A549 (cell line): ENCODE measurements at regions not wholly inside any gene's neighbourhood (a gene's known extent, or its start where the extent isn't known, plus 50 kb on each side); places are given as distances from the start of the nearest gene placed in this dataset.
"Not testable (repeated sequence)": the region's sequence is repeated elsewhere in the genome, so short reads cannot be mapped to it uniquely, and the experiment has no call there.

Source experiments
- ATAC-seq, 2 experiments: fragments of 200-7000 bp in 1 of 2; fragments of >200 bp in 1 of 2; cut with Nextera tagmentation in 1 of 2; cut with Tn5 transposase in 1 of 2; 3 replicates each; pipeline versions ENCODE4 v1.8.0 to v1.9.1; 2018 to 2020; ENCODE audit warnings: mild to moderate bottlenecking in 1 of 2, moderate library complexity in 1 of 2
- CTCF ChIA-PET: fragments of 300-600 bp; sonication (Branson Sonifier 250); formaldehyde crosslinking; extraction: SDS; loops from one replicate; lab custom pipeline; 2021; ENCODE audit warnings: antibody characterized with exemption, inconsistent platforms; lab: Yijun Ruan, JAX
- POLR2A ChIA-PET: fragments of 350-600 bp; formaldehyde crosslinking; extraction: SDS; loops from one replicate; lab custom pipeline; 2021; ENCODE audit warnings: antibody characterized with exemption, inconsistent platforms; lab: Yijun Ruan, JAX
- DNase-seq, 2 experiments: peaks; one replicate each; pipeline versions ENCODE4 v3.0.0 to v3.0.0-alpha.2; 2011 to 2016; ENCODE audit warnings: low read depth in 1 of 2, low spot score in 1 of 2
- FAIRE-seq: peaks from 2 replicates; lab custom pipeline; 2011; peaks lifted over from hg19 to GRCh38; lab: Jason Lieb, UNC
- H3K27ac ChIP-seq, 2 experiments: fragments of >200 bp; sonication (Bioruptor Twin); formaldehyde crosslinking; 3 replicates each; pipeline ENCODE4 v1.5.1; 2016 to 2017
- H3K4me1 ChIP-seq: fragments of >200 bp; sonication (Bioruptor Twin); formaldehyde crosslinking; 3 replicates; pipeline ENCODE4 v1.6.1; 2016
- H3K4me2 ChIP-seq: fragments of >200 bp; sonication (Bioruptor Twin); formaldehyde crosslinking; 3 replicates; pipeline ENCODE4 v1.6.1; 2016
- H3K4me3 ChIP-seq: fragments of >200 bp; sonication (Bioruptor Twin); formaldehyde crosslinking; 3 replicates; pipeline ENCODE4 v1.5.1; 2016
- H3K9me3 ChIP-seq: fragments of >200 bp; sonication (Bioruptor Twin); formaldehyde crosslinking; 3 replicates; pipeline ENCODE4 v1.6.1; 2016
- CBX8 ChIP-seq: fragments of 200-600 bp; sonication (generic); IDR thresholded peaks from 2 replicates; pipeline ENCODE4 v1.6.1; 2016
- CTCF ChIP-seq: fragments of >200 bp; sonication (Bioruptor Twin); formaldehyde crosslinking; IDR thresholded peaks from 3 replicates; pipeline ENCODE4 v1.5.1; 2016
- E2F6 ChIP-seq: IDR thresholded peaks from 2 replicates; pipeline ENCODE4 v1.6.1; 2012; ENCODE audit warnings: low read depth, borderline replicate concordance
- ELK1 ChIP-seq: fragments of 150-350 bp; IDR thresholded peaks from 2 replicates; pipeline ENCODE4 v1.6.1; 2014; ENCODE audit warnings: low read depth, mild to moderate bottlenecking, low read length
- ESRRA ChIP-seq: fragments of 150-350 bp; IDR thresholded peaks from 2 replicates; pipeline ENCODE4 v1.6.1; 2014; ENCODE audit warnings: mild to moderate bottlenecking, low read length, borderline replicate concordance
- FOSL2 ChIP-seq, 2 experiments: fragments of 450-650 bp in 1 of 2; fragments of >200 bp in 1 of 2; sonication (Bioruptor Twin) in 1 of 2; formaldehyde crosslinking; IDR thresholded peaks; 2 replicates each; pipeline versions ENCODE4 v1.5.0 to v1.6.1; 2016 to 2020; ENCODE audit warnings: mild to moderate bottlenecking in 1 of 2, moderate library complexity in 1 of 2
- GATA3 ChIP-seq: IDR thresholded peaks from 2 replicates; pipeline ENCODE4 v1.6.1; 2012; ENCODE audit warnings: borderline replicate concordance
- HEYL ChIP-seq: fragments of 250-450 bp; sonication (Bioruptor Pico); IDR thresholded peaks from 2 replicates; pipeline ENCODE4 v1.8.0; 2021; ENCODE audit warnings: mild to moderate bottlenecking, moderate library complexity
- JUN ChIP-seq, 2 experiments: fragments of >200 bp; sonication (Bioruptor Twin); formaldehyde crosslinking; IDR thresholded peaks; 2 replicates in 1 of 2; 3 replicates in 1 of 2; pipeline ENCODE4 v1.6.1; 2016 to 2017
- KDM1A ChIP-seq: fragments of 200-600 bp; sonication (generic); IDR thresholded peaks from 2 replicates; pipeline ENCODE4 v1.6.1; 2016; ENCODE audit warnings: low read depth, mild to moderate bottlenecking
- KDM5A ChIP-seq: fragments of 200-600 bp; sonication (generic); IDR thresholded peaks from 2 replicates; pipeline ENCODE4 v1.6.1; 2016; ENCODE audit warnings: antibody characterized with exemption, mild to moderate bottlenecking
- MAFK ChIP-seq: fragments of 450-650 bp; IDR thresholded peaks from 2 replicates; pipeline ENCODE4 v1.6.1; 2014; ENCODE audit not compliant: partially characterized antibody
- MAX ChIP-seq: IDR thresholded peaks from 2 replicates; pipeline ENCODE4 v1.6.1; 2012
- MAZ ChIP-seq: fragments of 150-350 bp; IDR thresholded peaks from 2 replicates; pipeline ENCODE4 v1.6.1; 2014; ENCODE audit warnings: antibody characterized with exemption, low read depth, low read length, borderline replicate concordance
- NFE2L2 ChIP-seq: fragments of 150-350 bp; conservative IDR thresholded peaks from 2 replicates; pipeline ENCODE4 v1.6.1; 2014; ENCODE audit warnings: low read length
- NR3C1 ChIP-seq: fragments of >200 bp; sonication (Bioruptor Twin); formaldehyde crosslinking; IDR thresholded peaks from 3 replicates; pipeline ENCODE4 v1.6.1; 2017
- POLR2AphosphoS2 ChIP-seq: conservative IDR thresholded peaks from 2 replicates; pipeline ENCODE4 v1.6.1; 2012; ENCODE audit warnings: low read length, improper control_type of control experiment, inconsistent platforms
- RCOR1 ChIP-seq: fragments of 150-350 bp; IDR thresholded peaks from 2 replicates; pipeline ENCODE4 v1.6.1; 2014; ENCODE audit warnings: antibody characterized with exemption, low read length, low read depth
- RFX5 ChIP-seq: fragments of 450-650 bp; IDR thresholded peaks from 2 replicates; pipeline ENCODE4 v1.7.1; 2014; ENCODE audit warnings: antibody characterized with exemption, mild to moderate bottlenecking, moderate library complexity
- SMC3 ChIP-seq: fragments of >200 bp; sonication (Bioruptor Twin); formaldehyde crosslinking; IDR thresholded peaks from 3 replicates; pipeline ENCODE4 v1.6.1; 2018; ENCODE audit warnings: inconsistent platforms
- TP53 ChIP-seq: fragments of 250-450 bp; sonication (Bioruptor Pico); IDR thresholded peaks from 2 replicates; pipeline ENCODE4 v1.5.0; 2021; ENCODE audit warnings: mild to moderate bottlenecking, moderate library complexity
- ZSCAN20 ChIP-seq: fragments of 250-450 bp; sonication (Bioruptor Pico); IDR thresholded peaks from 2 replicates; pipeline ENCODE4 v1.8.0; 2022; ENCODE audit warnings: mild to moderate bottlenecking, moderate library complexity
- WGBS: methylation state at CpG from one replicate; pipeline ENCODE4 v1.1.6; 2017; ENCODE audit errors: missing lambda C conversion rate; 5-methylcytosine and 5-hydroxymethylcytosine counted together
- TF ChIP-seq, protein P1 (sequence below): fragments of 250-450 bp; sonication (Bioruptor Pico); IDR thresholded peaks from 2 replicates; pipeline ENCODE4 v1.5.0; 2020; ENCODE audit warnings: low read depth, mild to moderate bottlenecking, moderate library complexity

DNA sequence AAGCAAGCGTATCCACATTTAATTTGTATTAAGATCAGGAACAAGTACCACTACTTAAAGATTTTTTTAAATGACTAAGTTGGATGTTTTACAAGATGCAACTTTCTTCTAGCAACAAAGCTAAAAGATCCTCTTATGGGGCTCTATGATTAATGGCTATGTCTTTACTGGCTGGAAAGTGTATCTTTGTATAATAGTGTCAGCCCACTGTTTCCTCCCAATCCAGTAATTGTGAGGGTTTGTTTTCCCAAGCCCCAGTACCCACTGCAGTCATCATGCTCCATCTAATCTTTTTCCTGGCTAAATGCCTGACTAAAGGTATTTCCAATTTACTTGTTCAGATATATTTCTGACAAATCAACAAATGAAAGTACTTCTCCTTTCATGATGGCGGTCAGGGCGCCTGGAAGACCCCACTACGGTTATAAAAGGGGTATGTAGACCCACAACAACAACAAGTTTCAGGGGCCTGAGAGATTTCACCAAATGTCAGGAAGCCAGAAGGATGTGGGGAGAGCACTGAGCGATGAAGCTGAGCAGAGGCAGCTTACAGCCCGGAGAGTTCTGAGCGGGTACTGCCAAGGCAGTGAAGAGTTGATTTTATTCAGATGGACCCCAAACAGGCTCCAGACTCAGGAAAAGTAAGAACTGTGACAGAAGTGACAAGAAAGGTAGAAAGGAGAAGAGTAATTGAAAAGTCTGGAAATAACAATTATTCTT is 222.6 kb upstream of the KLF14 start (continued):
- no peak for TF ChIP-seq SMC3
- TF ChIP-seq KDM1A: no peak
- TF ChIP-seq, all 56 proteins: peak for 0

DNA sequence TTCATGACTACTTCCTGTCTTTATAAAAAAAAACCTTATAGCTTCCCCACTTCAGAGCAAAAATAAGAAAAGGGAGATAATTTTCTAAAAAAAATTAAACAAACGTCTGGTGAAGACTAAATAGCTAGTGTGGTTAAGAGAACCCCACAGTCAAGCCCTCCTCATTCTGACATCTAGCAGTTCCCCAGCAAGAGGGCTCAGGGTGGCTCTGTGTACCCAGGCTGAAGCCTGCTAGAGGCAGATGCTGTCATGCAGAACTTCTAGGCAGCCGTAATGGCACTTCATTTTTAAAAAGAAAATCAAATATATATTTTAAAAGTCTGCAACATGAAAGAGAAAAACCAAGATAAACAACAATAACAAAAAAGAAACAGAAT is 223.1 kb upstream of the KLF14 start:
- H3K4me3 ChIP-seq: no peak overlapping the region
- WGBS: 49% methylated on average over 2 of the region's 2 CpGs
- H3K9me3 ChIP-seq: no peaks in the 10 kb centered on the region
- FAIRE-seq (no peak), ATAC-seq (no peak), DNase-seq (no peak)
- CTCF ChIA-PET: interaction anchor here (0.6 to 13.8 kb wide), 4 partner anchors 11 to 550 kb away, joined by 3 to 110 read pairs (median 24); no protein-coding TSS in a partner anchor
- TF ChIP-seq GATA3 (no peak), ELK1 (no peak), MAX (no peak), ESRRA (no peak), E2F6 (no peak), MAZ (no peak), NFE2L2 (no peak)
- H3K4me1 ChIP-seq: peaks cover 87% of the 10 kb centered on the region
- peak overlapping the region; percentile 9 to 69; a peak in 3 of 6 replicates for H3K27ac ChIP-seq
- POLR2A ChIA-PET: no interaction called here
- peak overlapping the region; percentile 83; the same call in 2 of the 3 replicates for H3K4me2 ChIP-seq

DNA sequence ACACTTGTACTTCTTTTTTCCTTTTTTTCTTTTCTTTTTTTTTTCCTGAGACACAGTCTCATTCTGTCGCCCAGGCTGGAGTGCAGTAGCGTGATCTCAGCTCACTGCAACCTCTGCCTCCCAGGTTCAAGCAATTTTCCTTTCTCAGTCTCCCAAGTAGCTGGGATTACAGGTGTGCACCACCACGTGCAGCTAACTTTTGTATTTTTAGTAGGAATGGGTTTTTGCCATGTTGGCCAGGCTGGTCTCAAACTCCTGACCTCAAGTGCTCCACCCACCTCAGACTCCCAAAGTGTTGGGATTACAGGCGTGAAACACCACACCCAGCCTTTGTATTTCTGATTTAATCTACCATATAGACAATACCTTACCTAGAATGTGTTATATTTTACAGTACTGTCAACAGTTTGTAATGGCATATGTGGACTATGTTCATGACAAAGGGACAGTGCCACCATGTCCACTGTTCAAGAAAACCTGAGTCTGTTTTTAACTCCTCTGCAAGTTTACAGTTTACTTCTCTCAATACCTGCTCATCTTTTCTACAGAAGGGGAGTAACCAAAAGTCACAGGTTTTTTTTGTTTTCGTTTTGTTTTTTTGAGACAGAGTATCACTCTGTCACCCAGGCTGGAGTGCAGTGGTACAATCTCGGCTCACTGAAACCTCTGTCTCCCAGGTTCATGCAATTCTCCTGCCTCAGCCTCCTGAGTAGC is 223.9 kb upstream of the KLF14 start:
- H3K4me2 ChIP-seq: peak overlapping the region; percentile 83
- peaks cover 93% of the 10 kb centered on the region for H3K4me1 ChIP-seq
- 91% methylated on average over 6 of the region's 6 CpGs for WGBS
- DNase-seq, H3K4me3 ChIP-seq, POLR2A ChIA-PET, H3K9me3 ChIP-seq, ATAC-seq, FAIRE-seq: not testable (repeated sequence)
- CTCF ChIA-PET: interaction anchor here (0.6 to 13.8 kb wide), 6 partner anchors 12 to 549 kb away, joined by 3 to 110 read pairs (median 10); no protein-coding TSS in a partner anchor
- peak overlapping the region; percentile 76 to 96; a peak in 5 of 6 replicates for H3K27ac ChIP-seq

DNA sequence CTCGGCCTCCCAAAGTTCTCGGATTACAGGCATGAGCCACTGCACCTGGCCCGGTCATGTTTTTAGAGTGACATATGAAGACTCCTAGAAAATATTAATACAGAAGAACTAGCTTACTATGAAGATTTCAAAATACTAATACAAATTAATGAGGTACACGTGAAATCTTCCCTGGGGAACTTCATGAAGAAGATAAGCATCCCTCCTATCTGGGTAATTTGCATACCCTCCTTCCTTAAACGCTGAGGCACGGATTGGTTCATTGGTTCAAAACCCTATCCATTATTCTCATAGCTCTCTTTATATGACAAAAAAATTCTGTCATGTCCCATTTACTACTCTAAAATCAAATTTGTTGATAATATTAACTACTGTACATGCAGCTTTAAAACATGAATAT is 224.8 kb upstream of the KLF14 start:
- Histone ChIP-seq H3K9me3 (no peaks in the 10 kb centered on the region), H3K4me3 (peak overlapping the region; percentile 44), H3K4me1 (peaks cover 93% of the 10 kb centered on the region), H3K27ac (peak overlapping the region; percentile 76 to 96), H3K4me2 (peak overlapping the region; percentile 83)
- TF ChIP-seq ZSCAN20 (CRISPR knock-in tag) (no peak), JUN (IDR thresholded peaks at IDR 0.05) (no peak), NR3C1 (no peak), RCOR1 (no peak), CTCF (no peak), GATA3 (no peak), TP53 (CRISPR knock-in tag) (no peak), SMC3 (no peak), HEYL (no peak), CBX8 (no peak), FOSL2 (IDR thresholded peaks at IDR 0.05) (no peak), FOSL2 (CRISPR knock-in tag; IDR thresholded peaks at IDR 0.05) (no peak), MAX (no peak), RFX5 (no peak), KDM1A (no peak), POLR2AphosphoS2 (no peak), MAFK (no peak), KDM5A (no peak)
- TF ChIP-seq, protein P1, sequence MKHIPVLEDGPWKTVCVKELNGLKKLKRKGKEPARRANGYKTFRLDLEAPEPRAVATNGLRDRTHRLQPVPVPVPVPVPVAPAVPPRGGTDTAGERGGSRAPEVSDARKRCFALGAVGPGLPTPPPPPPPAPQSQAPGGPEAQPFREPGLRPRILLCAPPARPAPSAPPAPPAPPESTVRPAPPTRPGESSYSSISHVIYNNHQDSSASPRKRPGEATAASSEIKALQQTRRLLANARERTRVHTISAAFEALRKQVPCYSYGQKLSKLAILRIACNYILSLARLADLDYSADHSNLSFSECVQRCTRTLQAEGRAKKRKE (CRISPR knock-in tag): no peak
- FAIRE-seq (no peak), DNase-seq (no peak), ATAC-seq (no peak)
- 81% methylated on average over 6 of the region's 6 CpGs for WGBS
- POLR2A ChIA-PET: interaction anchor here (2.0 kb wide), 1 partner anchor 13 kb away, joined by 21 read pairs; no protein-coding TSS in a partner anchor
- CTCF ChIA-PET: interaction anchor here (0.6 to 13.8 kb wide), 20 partner anchors 8 to 107 kb away, joined by 3 to 110 read pairs (median 10); no protein-coding TSS in a partner anchor
